K562 (cell line): ENCODE measurements at regions not wholly inside any gene's neighbourhood (a gene's known extent, or its start where the extent isn't known, plus 50 kb on each side); places are given as distances from the start of the nearest gene placed in this dataset.

Experiments used
- ATAC-seq: fragments of 200-7000 bp; cut with Tn5 transposase; 3 replicates; pipeline ENCODE4 v1.9.1; 2020; ENCODE audit warnings: moderate library complexity
- BruUV-seq: library from RNA; stranded (reverse); fragments of 400-500 nt; replicated peaks from 2 replicates; lab custom pipeline; 2021; lab: Mats Ljungman, UMichigan
- CTCF ChIA-PET: fragments of 300-600 bp; formaldehyde crosslinking; extraction: SDS; loops from one replicate; lab custom pipeline; 2021; ENCODE audit warnings: low intra/inter-chr PET ratio; lab: Yijun Ruan, JAX
- POLR2A ChIA-PET: fragments of 300-600, 350-650 bp; sonication (Branson Sonifier 250); formaldehyde crosslinking; extraction: SDS; loops from one replicate; lab custom pipeline; 2021; ENCODE audit warnings: antibody characterized with exemption, inconsistent platforms; lab: Yijun Ruan, JAX
- DNase-seq, 4 experiments: peaks; one replicate each; pipeline versions ENCODE4 v3.0.0 to v3.0.0-alpha.2; 2011 to 2018; ENCODE audit warnings: low spot score in 3 of 4, mixed read lengths in 3 of 4; ENCODE audit errors: extremely low read depth in 1 of 4
- FAIRE-seq: peaks from 2 replicates; lab custom pipeline; 2011; peaks lifted over from hg19 to GRCh38; lab: Jason Lieb, UNC
- H2AFZ ChIP-seq: 2 replicates; pipeline ENCODE4 v1.6.0; 2011; ENCODE audit warnings: low read depth, low read length, control low read depth, inconsistent platforms
- H3K27ac ChIP-seq: fragments of 200-600 bp; 3 replicates; pipeline ENCODE4 v1.8.0; 2011; ENCODE audit warnings: low read depth, mild to moderate bottlenecking, control low read depth, inconsistent platforms, low read length, moderate library complexity, mixed read lengths; ENCODE audit errors: extremely low read depth
- H3K27me3 ChIP-seq, 2 experiments: fragments of 300-600 bp in 1 of 2; 2 replicates in 1 of 2; 3 replicates in 1 of 2; pipeline versions ENCODE4 v1.6.0 to v1.8.0; 2011; ENCODE audit warnings: inconsistent platforms in 2 of 2, low read length in 2 of 2, mild to moderate bottlenecking in 1 of 2, mixed read lengths in 1 of 2, moderate library complexity in 1 of 2; ENCODE audit not compliant: control insufficient read depth in 2 of 2, insufficient read depth in 2 of 2
- H3K36me3 ChIP-seq: fragments of 300-600 bp; 3 replicates; pipeline ENCODE4 v1.8.0; 2011; ENCODE audit warnings: mild to moderate bottlenecking, low read length, inconsistent platforms; ENCODE audit not compliant: control insufficient read depth, insufficient read depth
- H3K4me1 ChIP-seq, 2 experiments: fragments of 200-600 bp in 1 of 2; replicated peaks in 1 of 2; 2 replicates in 1 of 2; 3 replicates in 1 of 2; pipeline versions ENCODE4 v1.5.1 to v1.8.0; 2011; ENCODE audit warnings: inconsistent platforms in 2 of 2, low read length in 2 of 2, mild to moderate bottlenecking in 1 of 2, mixed read lengths in 1 of 2, moderate library complexity in 1 of 2; ENCODE audit not compliant: control insufficient read depth in 2 of 2, insufficient read depth in 2 of 2
- H3K4me2 ChIP-seq: 2 replicates; pipeline ENCODE4 v1.6.1; 2011; ENCODE audit warnings: low read length, control low read depth, inconsistent platforms, mixed read lengths; ENCODE audit not compliant: insufficient read depth
- H3K4me3 ChIP-seq: fragments of 200-600 bp; sonication (generic), shearing (Covaris generic); 2 replicates; pipeline ENCODE4 v1.5.1; 2016; ENCODE audit warnings: control low read depth, inconsistent platforms
- H3K79me2 ChIP-seq: fragments of 200-600 bp; 3 replicates; pipeline ENCODE4 v1.8.0; 2011; ENCODE audit warnings: low read length, inconsistent platforms; ENCODE audit not compliant: control insufficient read depth, insufficient read depth
- H3K9ac ChIP-seq, 2 experiments: 2 replicates each; pipeline versions ENCODE4 v1.6.0 to v1.6.1; 2011; ENCODE audit warnings: low read depth in 2 of 2, low read length in 2 of 2, control low read depth in 1 of 2, inconsistent platforms in 1 of 2, mild to moderate bottlenecking in 1 of 2, mixed read lengths in 1 of 2; ENCODE audit not compliant: insufficient read depth in 1 of 2
- H3K9me1 ChIP-seq: one replicate; pipeline ENCODE4 v1.6.0; 2011; ENCODE audit warnings: inconsistent platforms, mild to moderate bottlenecking, low read length, moderate library complexity; ENCODE audit not compliant: control insufficient read depth, insufficient read depth
- H3K9me3 ChIP-seq: replicated peaks from 2 replicates; pipeline ENCODE4 v1.5.1; 2011; ENCODE audit warnings: low read depth, low read length, inconsistent platforms; ENCODE audit not compliant: control insufficient read depth, insufficient read depth
- H4K20me1 ChIP-seq: replicated peaks from 2 replicates; pipeline ENCODE4 v1.6.1; 2011; ENCODE audit warnings: low read length, inconsistent platforms, mixed read lengths; ENCODE audit not compliant: control insufficient read depth, insufficient read depth
- ADNP ChIP-seq: fragments of 200-800 bp; sonication (Bioruptor generic); IDR thresholded peaks from 2 replicates; pipeline ENCODE4 v1.6.1; 2016; ENCODE audit warnings: missing genetic modification characterization, missing compliant biosample characterization
- ARID3B ChIP-seq: fragments of 250-450 bp; sonication (Bioruptor Pico); IDR thresholded peaks from 2 replicates; pipeline ENCODE4 v1.4.0; 2020; ENCODE audit warnings: borderline replicate concordance
- BDP1 ChIP-seq: IDR thresholded peaks from 3 replicates; pipeline ENCODE4 v1.6.1; 2011; ENCODE audit not compliant: insufficient read length, insufficient read depth
- CBFA2T3 ChIP-seq: fragments of 450-650 bp; IDR thresholded peaks from 2 replicates; pipeline ENCODE4 v1.6.1; 2017
- CTCF ChIP-seq, 3 experiments: IDR thresholded peaks in 2 of 3; conservative IDR thresholded peaks in 1 of 3; 2 replicates each; pipeline ENCODE4 v1.5.1; 2011 to 2012; ENCODE audit warnings: low read length in 3 of 3, mild to moderate bottlenecking in 3 of 3, control low read depth in 2 of 3, improper control_type of control experiment in 1 of 3, inconsistent platforms in 1 of 3, low read depth in 1 of 3, mixed read lengths in 1 of 3, moderate library complexity in 1 of 3; ENCODE audit not compliant: insufficient read depth in 2 of 3
- E2F1 ChIP-seq: sonication (generic); formaldehyde crosslinking; IDR thresholded peaks from 2 replicates; pipeline ENCODE4 v1.8.1; 2023; ENCODE audit warnings: mild to moderate bottlenecking, missing genetic modification reagents, moderate library complexity
- E2F4 ChIP-seq: sonication (generic); formaldehyde crosslinking; IDR thresholded peaks from 2 replicates; pipeline ENCODE4 v1.8.0; 2022; ENCODE audit warnings: mild to moderate bottlenecking, low read depth, missing genetic modification reagents
- FOXA1 ChIP-seq: fragments of 450-650 bp; IDR thresholded peaks from 2 replicates; pipeline ENCODE4 v1.6.1; 2016; ENCODE audit warnings: mild to moderate bottlenecking, borderline replicate concordance
- PHB ChIP-seq: fragments of 250-450 bp; sonication (Bioruptor Pico); IDR thresholded peaks from 2 replicates; pipeline ENCODE4 v1.5.0; 2021
- POU5F1 ChIP-seq: fragments of 150-350 bp; IDR thresholded peaks from 2 replicates; pipeline ENCODE4 v1.6.1; 2014; ENCODE audit warnings: borderline replicate concordance, low read length, low read depth, mild to moderate bottlenecking; ENCODE audit not compliant: partially characterized antibody
- PRPF4 ChIP-seq: fragments of 200-400 bp; formaldehyde crosslinking; IDR thresholded peaks from one replicate; pipeline ENCODE4 v1.6.1; 2017; ENCODE audit warnings: low read length, low read depth, mild to moderate bottlenecking; ENCODE audit not compliant: insufficient read depth, poor library complexity, severe bottlenecking
- PYGO2 ChIP-seq: fragments of 450-650 bp; IDR thresholded peaks from 2 replicates; pipeline ENCODE4 v1.6.1; 2016; ENCODE audit warnings: mild to moderate bottlenecking, missing genetic modification characterization, moderate library complexity, missing compliant biosample characterization
- RBM14 ChIP-seq: fragments of 200-400 bp; formaldehyde crosslinking; IDR thresholded peaks from 2 replicates; pipeline ENCODE4 v1.6.1; 2018; ENCODE audit warnings: low read depth, mild to moderate bottlenecking, low read length, moderate library complexity, borderline replicate concordance; ENCODE audit not compliant: insufficient read depth
- ZNF57 ChIP-seq: fragments of 450-650 bp; formaldehyde crosslinking; IDR thresholded peaks from 2 replicates; pipeline ENCODE4 v1.4.0; 2020; ENCODE audit warnings: mild to moderate bottlenecking, moderate library complexity
- ZNF644 ChIP-seq: fragments of 200-800 bp; sonication (Bioruptor generic); IDR thresholded peaks from 2 replicates; pipeline ENCODE4 v1.6.1; 2016; ENCODE audit warnings: low read depth, missing genetic modification characterization, missing compliant biosample characterization
- ZSCAN29 ChIP-seq: fragments of 450-650 bp; IDR thresholded peaks from 2 replicates; pipeline ENCODE4 v1.6.1; 2017
- WGBS: fragments of 100-300 bp; shearing (Covaris generic); methylation state at CpG from one replicate; pipeline ENCODE4 v1.1.6; 2016; ENCODE audit warnings: low coverage, mixed read lengths; ENCODE audit not compliant: insufficient coverage; ENCODE audit errors: missing lambda C conversion rate; 5-methylcytosine and 5-hydroxymethylcytosine counted together
- in situ Hi-C: fragments of 300-500 bp; cut with MboI; formaldehyde crosslinking; loops from 4 replicates; pipeline ENCODE4 v1.15.0; 2018; ENCODE audit warnings: inconsistent platforms, mixed read lengths
- intact Hi-C: fragments of 100-400 bp; cut with micrococcal nuclease; formaldehyde crosslinking; loops from 2 replicates; pipeline ENCODE4 v1.14.2; 2022

GRCh38 chr7:112963634-112964033, 123.0 kb downstream of the GPR85 start:
- no peaks in the 10 kb centered on the region for H3K79me2 ChIP-seq
- no peaks in the 10 kb centered on the region for H3K27me3 ChIP-seq
- no peaks in the 10 kb centered on the region for H3K36me3 ChIP-seq
- H2AFZ ChIP-seq = no peak overlapping the region
- no peak overlapping the region for H3K9ac ChIP-seq
- H3K4me2 ChIP-seq = no peak overlapping the region
- intact Hi-C loops (no loop called here), in situ Hi-C loops (no loop called here)
- no peak for FAIRE-seq
- ChIA-PET POLR2A (no interaction called here), CTCF (no interaction called here)
- no peak for DNase-seq
- no peaks in the 10 kb centered on the region for H4K20me1 ChIP-seq
- H3K9me1 ChIP-seq = no peaks in the 10 kb centered on the region
- H3K27ac ChIP-seq = no peak overlapping the region
- ATAC-seq = no peak
- WGBS = 0% methylated on average over 1 of the region's 1 CpG
- H3K4me3 ChIP-seq = no peak overlapping the region
- no peaks in the 10 kb centered on the region for H3K4me1 ChIP-seq
- no TSS peak for BruUV-seq
- H3K9me3 ChIP-seq = no peaks in the 10 kb centered on the region
- no peak for TF ChIP-seq FOXA1
- TF ChIP-seq ARID3B (CRISPR knock-in tag) = no peak
- no peak for TF ChIP-seq CBFA2T3
- no peak for TF ChIP-seq PRPF4
- TF ChIP-seq E2F1 (CRISPR knock-in tag) = no peak
- no peak for TF ChIP-seq RBM14
- TF ChIP-seq ADNP (tag) = no peak
- no peak for TF ChIP-seq BDP1
- no peak for TF ChIP-seq ZNF644 (tag)
- no peak for TF ChIP-seq CTCF (IDR thresholded peaks at IDR 0.05 in 2 of 3, conservative IDR thresholded peaks at IDR 0.05 in 1 of 3; ENCODE audit: insufficient read depth in 2 of 3, low read depth in 1 of 3, low read length in 3 of 3)
- no peak for TF ChIP-seq POU5F1
- TF ChIP-seq ZSCAN29 = no peak
- TF ChIP-seq PHB (CRISPR knock-in tag) = no peak
- TF ChIP-seq ZNF57 (CRISPR knock-in tag) = no peak
- TF ChIP-seq PYGO2 (tag) = no peak
- no peak for TF ChIP-seq E2F4
